Fibroblast of mammary gland (primary cell): ENCODE measurements at regions not wholly inside any gene's neighbourhood (a gene's known extent, or its start where the extent isn't known, plus 50 kb on each side); places are given as distances from the start of the nearest gene placed in this dataset.

Experiments used
- DNase-seq: peaks from one replicate; pipeline ENCODE4 v3.0.0-alpha.2; 2010; ENCODE audit warnings: low read depth
- H3K4me3 ChIP-seq: 2 replicates; pipeline ENCODE4 v1.5.1; 2011; ENCODE audit warnings: low read depth, mild to moderate bottlenecking, low read length, moderate library complexity; ENCODE audit not compliant: control insufficient read depth
- CTCF ChIP-seq: conservative IDR thresholded peaks from 2 replicates; pipeline ENCODE4 v1.5.1; 2011; ENCODE audit warnings: low read depth, low read length, inconsistent platforms; ENCODE audit not compliant: control insufficient read depth, insufficient read depth

DNA sequence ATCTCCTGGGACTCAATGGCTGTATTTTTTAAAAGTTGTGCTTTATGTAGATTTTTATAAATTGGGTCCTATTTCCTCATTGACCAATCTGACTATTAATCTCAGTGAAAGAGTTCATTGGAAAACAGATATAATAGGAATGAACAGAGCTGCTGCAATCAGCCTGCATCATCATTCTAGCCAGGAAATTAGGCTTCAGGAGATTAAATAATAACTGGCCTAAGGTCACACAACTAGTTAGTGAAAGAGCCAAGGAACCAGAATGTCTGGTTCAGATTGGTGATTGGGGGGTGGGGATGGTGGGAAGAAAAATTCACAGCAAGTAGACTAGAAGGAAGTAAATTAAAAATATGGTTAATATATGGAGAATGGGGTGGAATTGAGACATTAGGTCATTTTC, 180.9 kb upstream of the ROPN1 start:
- no peak for DNase-seq
- no peak overlapping the region for H3K4me3 ChIP-seq
- no peak for TF ChIP-seq CTCF

DNA sequence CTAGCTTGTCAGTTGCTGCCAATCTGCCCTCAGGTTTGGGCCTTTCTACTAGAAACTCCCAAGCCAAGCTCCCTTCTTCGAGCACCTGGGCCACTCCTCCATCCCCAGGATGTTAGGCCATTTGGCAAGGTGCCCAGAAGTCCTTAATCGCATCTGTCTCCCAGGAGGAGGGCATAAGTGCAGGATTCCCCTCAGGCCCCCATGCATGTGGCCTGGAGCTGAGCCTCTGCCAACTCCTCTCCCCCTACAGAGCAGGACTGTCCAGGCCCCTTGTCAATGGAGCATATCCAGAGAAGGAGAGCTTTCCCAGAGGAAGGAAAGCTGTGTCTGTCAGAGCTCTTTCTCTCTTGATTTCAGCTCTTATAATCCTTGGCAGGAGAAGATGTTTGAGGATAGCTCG, 182.6 kb upstream of the ROPN1 start:
- no peak for DNase-seq
- H3K4me3 ChIP-seq = no peak overlapping the region
- no peak for TF ChIP-seq CTCF

DNA sequence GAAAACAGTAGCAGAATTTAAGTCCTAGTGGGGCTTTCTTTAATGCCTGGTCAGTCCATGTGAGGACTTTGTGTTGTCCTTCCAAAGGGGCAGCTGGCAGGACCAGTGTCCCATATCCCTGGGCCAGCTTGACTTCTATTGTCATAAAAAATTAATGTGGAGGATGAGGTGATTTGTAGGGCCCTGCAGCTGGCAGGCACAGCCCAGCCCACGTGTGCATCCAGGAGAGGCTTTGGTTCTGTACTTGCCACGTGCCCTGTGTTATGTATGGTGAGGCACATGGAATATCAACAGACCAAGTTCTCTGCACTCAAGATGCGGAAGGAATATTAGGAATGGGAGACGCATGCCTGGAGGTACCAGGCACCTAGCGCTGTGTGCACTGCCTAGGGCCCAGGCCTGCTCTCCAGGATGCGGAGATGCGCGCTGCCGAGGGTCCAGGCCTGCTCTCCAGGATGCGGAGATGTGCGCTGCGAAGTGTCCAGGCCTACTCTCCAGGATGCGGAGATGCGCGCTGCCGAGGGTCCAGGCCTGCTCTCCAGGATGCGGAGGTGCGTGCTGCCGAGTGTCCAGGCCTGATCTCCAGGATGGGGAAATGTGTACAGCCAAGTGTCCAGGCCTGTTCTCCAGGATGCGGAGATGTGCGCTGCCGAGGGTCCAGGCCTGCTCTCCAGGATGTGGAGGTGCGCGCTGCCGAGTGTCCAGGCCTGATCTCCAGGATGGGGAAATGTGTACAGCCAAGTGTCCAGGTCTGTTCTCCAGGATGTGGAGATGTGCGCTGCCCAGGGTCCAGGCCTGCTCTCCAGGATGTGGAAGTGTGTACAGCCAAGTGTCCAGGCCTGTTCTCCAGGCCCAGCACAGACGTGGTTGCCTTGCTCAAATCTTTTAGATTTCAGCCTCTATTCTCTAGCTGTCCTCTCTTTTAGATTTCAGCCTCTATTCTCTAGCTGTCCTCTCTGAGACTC, 183.3 kb upstream of the ROPN1 start:
- no peak for DNase-seq
- TF ChIP-seq CTCF = no peak
- no peak overlapping the region for H3K4me3 ChIP-seq

- no peak overlapping the region for H3K4me3 ChIP-seq
- TF ChIP-seq CTCF = no peak
- no peak for DNase-seq
Observed at GRCh38 chr3:124177071-124177470, 185.1 kb upstream of the ROPN1 start.

GRCh38 chr3:124178531-124178930, 186.6 kb upstream of the ROPN1 start:
- no peak for TF ChIP-seq CTCF
- H3K4me3 ChIP-seq = no peak overlapping the region
- no peak for DNase-seq

GRCh38 chr3:124200407-124200806, 208.5 kb upstream of the ROPN1 start:
- no peak overlapping the region for H3K4me3 ChIP-seq
- TF ChIP-seq CTCF = no peak
- DNase-seq = peak; percentile 4
